BLaER1 treated with 17β-estradiol and CSF1 and Interleukin-3, amounts not matched to agents 10 nM and 100 nM (cell line): ENCODE measurements at regions not wholly inside any gene's neighbourhood (a gene's known extent, or its start where the extent isn't known, plus 50 kb on each side); places are given as distances from the start of the nearest gene placed in this dataset.

ENCODE experiments used
- H3K27ac ChIP-seq, 11 experiments: shearing (Covaris generic); formaldehyde crosslinking; 2 replicates each; pipeline ENCODE4 v1.8.1; 2022
- H3K27me3 ChIP-seq, 11 experiments: shearing (Covaris generic); formaldehyde crosslinking; 2 replicates each; pipeline ENCODE4 v1.8.1; 2022
- H3K36me3 ChIP-seq, 11 experiments: shearing (Covaris generic); formaldehyde crosslinking; 2 replicates each; pipeline ENCODE4 v1.8.1; 2022
- H3K4me1 ChIP-seq, 10 experiments: shearing (Covaris generic); formaldehyde crosslinking; 2 replicates each; pipeline ENCODE4 v1.8.1; 2022
- H3K4me2 ChIP-seq, 11 experiments: shearing (Covaris generic); formaldehyde crosslinking; 2 replicates each; pipeline ENCODE4 v1.8.1; 2022
- H3K4me3 ChIP-seq, 10 experiments: shearing (Covaris generic); formaldehyde crosslinking; 2 replicates each; pipeline ENCODE4 v1.8.1; 2022
- H3K9ac ChIP-seq, 11 experiments: shearing (Covaris generic); formaldehyde crosslinking; 2 replicates each; pipeline ENCODE4 v1.8.1; 2022
- H3K9me3 ChIP-seq, 11 experiments: shearing (Covaris generic); formaldehyde crosslinking; replicated peaks in 1 of 11; 2 replicates each; pipeline ENCODE4 v1.8.1; 2022
- H4K20me1 ChIP-seq, 11 experiments: shearing (Covaris generic); formaldehyde crosslinking; 2 replicates each; pipeline ENCODE4 v1.8.1; 2022
- Cebpa-rat ChIP-seq, 11 experiments: shearing (Covaris generic); IDR thresholded peaks; 2 replicates each; pipeline ENCODE4 v1.8.1; 2022

DNA sequence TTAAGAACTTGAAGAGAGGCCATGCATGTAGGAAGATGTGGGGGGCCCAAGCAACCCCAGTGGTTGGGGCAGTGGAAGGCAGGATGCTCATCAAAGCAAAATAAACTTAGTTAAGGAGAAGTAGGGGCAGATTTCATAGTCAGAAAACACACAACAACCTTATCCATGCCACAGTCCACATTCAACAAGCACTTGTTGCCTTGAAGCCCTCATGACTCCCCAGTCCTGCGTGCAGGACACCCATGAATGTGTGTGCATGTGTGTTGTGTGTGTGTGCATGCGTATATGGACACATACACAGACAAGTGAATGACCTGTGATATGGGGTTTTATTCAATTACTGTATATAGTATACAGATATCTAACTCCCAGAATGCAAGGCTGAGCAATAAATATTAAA is 186.9 kb downstream of the PSMG1 start:
- Histone ChIP-seq H3K36me3 (no peaks in the 10 kb centered on the region), H3K4me3 (no peak overlapping the region), H3K4me2 (peak overlapping the region in 8 of 11 experiments; percentile 6 to 90 (median 76); a peak in 14 of 22 replicates), H3K9me3 (no peaks in the 10 kb centered on the region), H3K27ac (no peak overlapping the region), H3K4me1 (peaks cover 65 to 100% (median 92%) of the 10 kb centered on the region in 10 experiments), H3K27me3 (peaks cover 0 to 16% (median 0%) of the 10 kb centered on the region in 11 experiments; a peak in 5 of 22 replicates), H3K9ac (no peak overlapping the region), H4K20me1 (no peaks in the 10 kb centered on the region)
- no peak for TF ChIP-seq Cebpa-rat (IDR thresholded peaks at IDR 0.05)

DNA sequence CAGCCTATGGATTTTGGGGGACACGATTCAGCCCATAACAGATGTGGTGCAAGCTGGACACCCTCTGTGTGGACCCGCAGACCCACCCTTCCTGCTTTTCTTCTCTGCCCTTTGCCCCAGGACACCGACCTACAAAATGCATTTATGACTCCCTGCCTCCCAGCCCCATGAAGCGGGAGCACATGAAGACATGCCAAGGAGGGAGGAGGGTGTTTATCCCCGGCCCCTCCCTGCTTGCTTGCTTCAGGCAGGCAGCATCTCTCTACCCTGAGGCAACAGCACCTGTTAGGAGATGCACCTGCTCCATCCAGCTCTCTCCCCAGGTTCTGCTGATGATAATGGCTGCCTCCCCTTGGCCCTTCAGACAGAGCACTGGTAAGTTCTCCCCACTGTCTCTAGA is 187.5 kb downstream of the PSMG1 start:
- no peak overlapping the region for H3K27ac ChIP-seq
- no peak overlapping the region for H3K9ac ChIP-seq
- H3K4me1 ChIP-seq, result peaks cover 60 to 100% (median 92%) of the 10 kb centered on the region in 10 experiments
- H3K36me3 ChIP-seq, result no peaks in the 10 kb centered on the region
- H3K9me3 ChIP-seq, result no peaks in the 10 kb centered on the region
- H3K27me3 ChIP-seq, result peaks cover 0 to 22% (median 0%) of the 10 kb centered on the region in 11 experiments; a peak in 6 of 22 replicates
- H4K20me1 ChIP-seq, result no peaks in the 10 kb centered on the region
- peak overlapping the region in 9 of 11 experiments; percentile 6 to 90 (median 76); a peak in 12 of 22 replicates for H3K4me2 ChIP-seq
- H3K4me3 ChIP-seq, result no peak overlapping the region
- TF ChIP-seq Cebpa-rat (IDR thresholded peaks at IDR 0.05), result no peak

DNA sequence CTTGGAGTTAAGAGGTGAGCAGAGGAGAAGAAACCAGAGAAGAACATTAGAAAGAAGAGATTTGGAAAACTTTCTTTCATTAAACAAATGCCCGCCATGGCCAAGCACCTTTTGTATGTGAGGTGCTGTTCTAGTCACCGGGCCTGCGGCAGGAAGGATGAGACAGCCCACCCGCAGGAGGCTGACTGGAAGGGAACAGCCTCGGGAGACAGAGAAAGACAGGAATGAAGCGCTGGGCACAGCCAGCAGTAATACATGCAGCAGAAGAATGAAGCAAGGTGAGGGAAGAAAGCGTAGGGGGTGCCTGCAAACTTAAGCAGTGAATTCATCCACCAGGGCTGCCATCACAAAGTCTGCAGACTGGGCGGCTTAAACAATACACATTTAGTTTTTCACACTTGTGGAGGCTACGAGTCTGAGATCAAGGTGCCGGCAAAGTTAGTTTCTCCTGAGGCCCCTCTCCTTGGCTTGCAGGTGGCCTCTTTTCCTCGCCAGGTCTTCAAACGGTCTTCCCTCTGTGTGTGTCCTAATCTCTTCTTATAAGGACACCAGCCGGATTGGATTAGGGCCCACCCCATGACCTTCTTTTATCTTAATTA is 188.1 kb downstream of the PSMG1 start:
- H3K9ac ChIP-seq, result no peak overlapping the region
- H3K4me2 ChIP-seq, result peak overlapping the region in 8 of 11 experiments; percentile 6 to 90 (median 60); a peak in 10 of 22 replicates
- no peak overlapping the region for H3K27ac ChIP-seq
- peaks cover 60 to 100% (median 92%) of the 10 kb centered on the region in 10 experiments for H3K4me1 ChIP-seq
- TF ChIP-seq Cebpa-rat (IDR thresholded peaks at IDR 0.05), result no peak
- H3K36me3 ChIP-seq, result no peaks in the 10 kb centered on the region
- H3K4me3 ChIP-seq, result no peak overlapping the region
- no peaks in the 10 kb centered on the region for H4K20me1 ChIP-seq
- no peaks in the 10 kb centered on the region for H3K9me3 ChIP-seq
- H3K27me3 ChIP-seq, result peaks cover 0 to 28% (median 0%) of the 10 kb centered on the region in 11 experiments; a peak in 7 of 22 replicates

DNA sequence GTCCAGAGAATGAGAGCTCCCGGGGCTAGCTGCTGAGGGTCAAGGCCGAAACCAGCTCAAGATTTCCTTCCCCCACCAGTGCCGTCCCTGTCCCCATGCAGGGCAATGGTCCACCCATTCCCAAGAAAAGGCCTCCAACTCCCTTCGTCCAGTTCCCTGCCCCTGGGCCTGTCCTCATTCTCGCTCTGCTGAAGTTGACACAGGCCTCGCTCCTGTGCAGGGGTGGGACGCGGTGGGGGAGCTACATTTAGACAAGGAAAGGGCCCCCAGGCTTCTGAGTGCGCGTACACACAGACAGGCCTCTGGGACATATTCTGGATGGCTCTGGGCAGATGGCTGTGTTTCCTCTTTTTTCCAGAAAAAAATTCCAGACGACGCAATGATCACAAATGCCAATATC is 188.3 kb downstream of the ETS2 start:
- no peaks in the 10 kb centered on the region for H4K20me1 ChIP-seq
- peak overlapping the region in 10 of 11 experiments; percentile 8 to 99 (median 63); a peak in 16 of 22 replicates for H3K4me2 ChIP-seq
- peaks cover 60 to 100% (median 92%) of the 10 kb centered on the region in 10 experiments for H3K4me1 ChIP-seq
- peaks cover 0 to 39% (median 0%) of the 10 kb centered on the region in 11 experiments; a peak in 8 of 22 replicates for H3K27me3 ChIP-seq
- H3K9ac ChIP-seq, result no peak overlapping the region
- no peak overlapping the region for H3K27ac ChIP-seq
- H3K4me3 ChIP-seq, result no peak overlapping the region
- H3K36me3 ChIP-seq, result no peaks in the 10 kb centered on the region
- TF ChIP-seq Cebpa-rat (IDR thresholded peaks at IDR 0.05), result no peak
- no peaks in the 10 kb centered on the region for H3K9me3 ChIP-seq

DNA sequence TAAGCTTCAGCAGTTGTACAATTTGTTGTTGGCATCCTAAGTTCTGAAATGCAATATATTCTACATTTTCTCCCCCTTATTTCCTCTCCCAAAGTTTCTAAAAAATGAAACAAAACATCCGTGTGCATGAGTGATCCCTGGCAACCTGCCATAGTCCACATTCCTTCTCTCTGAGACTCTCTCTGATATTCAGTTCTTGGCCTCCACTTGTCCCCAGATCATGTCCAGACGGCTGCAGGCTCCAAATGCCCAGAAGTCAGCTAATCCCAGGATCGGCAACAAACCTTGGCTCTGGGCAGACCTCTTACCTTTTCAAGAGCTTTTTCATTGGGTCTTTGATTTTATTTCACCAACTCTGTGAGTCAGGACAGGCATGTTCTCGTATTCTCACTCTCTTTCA is 187.8 kb downstream of the ETS2 start:
- Histone ChIP-seq H3K9ac (no peak overlapping the region), H3K4me2 (peak overlapping the region; percentile 8 to 99 (median 60); a peak in 20 of 22 replicates), H3K27me3 (peaks cover 0 to 44% (median 0%) of the 10 kb centered on the region in 11 experiments; a peak in 8 of 22 replicates), H4K20me1 (no peaks in the 10 kb centered on the region), H3K9me3 (no peaks in the 10 kb centered on the region), H3K4me1 (peaks cover 60 to 100% (median 92%) of the 10 kb centered on the region in 10 experiments), H3K4me3 (no peak overlapping the region), H3K27ac (no peak overlapping the region), H3K36me3 (no peaks in the 10 kb centered on the region)
- no peak for TF ChIP-seq Cebpa-rat (IDR thresholded peaks at IDR 0.05)

DNA sequence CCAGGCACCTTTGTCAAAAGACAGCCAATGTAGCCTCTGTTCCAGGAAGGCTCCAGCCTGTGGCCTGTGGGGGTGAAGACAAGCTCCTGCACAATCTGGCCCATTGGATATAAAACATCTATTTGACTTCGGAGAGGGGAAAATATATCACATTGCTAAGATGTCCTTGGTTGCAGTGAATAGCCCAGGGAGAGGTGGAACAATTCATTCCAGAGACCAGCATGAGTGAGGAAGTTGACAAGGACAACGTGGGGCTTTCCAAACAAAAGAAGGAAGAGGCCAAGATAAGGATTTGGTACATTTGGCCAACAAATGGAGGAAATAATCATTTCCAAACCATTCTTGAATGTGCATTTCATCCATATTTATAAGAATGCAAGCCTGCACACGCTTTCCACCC is 187.0 kb downstream of the ETS2 start:
- H3K9ac ChIP-seq, result no peak overlapping the region
- H3K9me3 ChIP-seq, result no peaks in the 10 kb centered on the region
- H3K36me3 ChIP-seq, result no peaks in the 10 kb centered on the region
- peak overlapping the region; percentile 44 to 99 (median 60); a peak in 21 of 22 replicates for H3K4me2 ChIP-seq
- H3K27me3 ChIP-seq, result peaks cover 0 to 52% (median 0%) of the 10 kb centered on the region in 11 experiments; a peak in 8 of 22 replicates
- no peak for TF ChIP-seq Cebpa-rat (IDR thresholded peaks at IDR 0.05)
- H3K4me3 ChIP-seq, result no peak overlapping the region
- no peak overlapping the region; a peak in 1 of 22 replicates for H3K27ac ChIP-seq
- H3K4me1 ChIP-seq, result peaks cover 60 to 100% (median 92%) of the 10 kb centered on the region in 10 experiments
- no peaks in the 10 kb centered on the region for H4K20me1 ChIP-seq

DNA sequence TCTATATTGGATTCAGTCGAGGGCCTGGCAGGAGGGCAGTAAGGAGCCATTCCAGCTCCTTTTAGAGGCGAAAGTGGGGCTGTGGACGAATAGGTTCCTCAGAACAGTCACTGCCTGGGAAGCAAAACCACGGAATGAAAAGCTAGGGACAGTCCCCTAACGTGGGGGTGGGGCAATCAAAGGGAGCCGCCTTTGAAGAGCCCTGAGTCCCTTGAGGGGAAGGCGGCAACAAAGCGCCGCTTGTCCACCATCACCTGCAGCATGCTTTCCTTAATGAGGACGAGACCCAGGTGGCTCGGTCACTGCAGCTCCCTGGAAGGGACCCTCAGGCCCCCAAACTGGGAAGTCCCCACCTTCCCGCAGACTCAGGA is 184.7 kb downstream of the ETS2 start:
- 0 out of 20 replicates have a peak overlapping the region, but pooled peaks of 1 of the 10 experiments have one; percentile 5 for H3K4me3 ChIP-seq
- H3K27me3 ChIP-seq, result peaks cover 0 to 74% (median 0%) of the 10 kb centered on the region in 11 experiments; a peak in 8 of 22 replicates
- TF ChIP-seq Cebpa-rat (IDR thresholded peaks at IDR 0.05), result no peak
- no peaks in the 10 kb centered on the region for H3K36me3 ChIP-seq
- peak overlapping the region; percentile 77 to 99 (median 86) for H3K4me2 ChIP-seq
- H3K27ac ChIP-seq, result peak overlapping the region in 1 of 11 experiments; percentile 78; a peak in 1 of 22 replicates
- H4K20me1 ChIP-seq, result no peaks in the 10 kb centered on the region
- no peaks in the 10 kb centered on the region for H3K9me3 ChIP-seq
- H3K4me1 ChIP-seq, result peaks cover 65 to 100% (median 93%) of the 10 kb centered on the region in 10 experiments
- peak overlapping the region in 2 of 11 experiments; percentile 60 to 65; a peak in 5 of 22 replicates for H3K9ac ChIP-seq

DNA sequence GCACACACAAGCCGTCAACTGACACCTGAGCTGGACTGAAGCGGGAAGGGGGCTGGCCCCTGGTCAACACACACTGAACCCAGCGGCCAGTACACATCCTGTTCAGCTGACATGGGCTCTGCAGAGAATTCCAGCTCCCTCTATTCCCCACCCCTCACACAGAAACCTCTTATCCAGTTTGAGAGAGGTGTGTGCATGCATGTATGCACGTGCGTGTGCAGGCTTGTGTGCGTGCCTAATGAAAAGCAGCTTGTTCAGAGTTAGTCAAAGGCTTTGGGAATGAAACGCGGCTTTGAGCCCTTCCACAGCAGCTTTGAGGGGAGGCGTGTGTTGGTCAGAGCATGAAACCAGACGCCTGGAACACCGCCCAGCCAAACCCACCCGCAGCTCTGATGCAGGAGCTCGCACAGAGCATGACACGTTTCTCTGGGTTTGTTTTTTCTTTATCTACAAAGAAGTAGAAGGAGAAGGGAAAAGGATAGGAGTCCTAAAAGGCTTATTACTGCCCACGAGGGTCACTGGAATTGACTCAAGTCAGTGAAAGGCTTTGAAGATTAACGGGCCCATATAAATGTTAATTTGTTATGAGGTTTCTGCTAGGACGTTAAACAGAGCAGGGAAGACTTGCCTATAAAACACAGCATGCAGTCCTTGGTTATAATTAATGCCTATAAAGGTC is 184.2 kb downstream of the ETS2 start:
- Histone ChIP-seq H4K20me1 (no peaks in the 10 kb centered on the region), H3K4me1 (peaks cover 71 to 100% (median 95%) of the 10 kb centered on the region in 10 experiments), H3K4me3 (peak overlapping the region in 4 of 10 experiments; percentile 6 to 60 (median 40); a peak in 7 of 20 replicates), H3K27ac (peak overlapping the region in 3 of 11 experiments; percentile 57 to 89 (median 78); a peak in 4 of 22 replicates), H3K27me3 (peaks cover 0 to 69% (median 0%) of the 10 kb centered on the region in 11 experiments; a peak in 8 of 22 replicates), H3K4me2 (peak overlapping the region; percentile 77 to 99 (median 86)), H3K36me3 (no peaks in the 10 kb centered on the region), H3K9me3 (no peaks in the 10 kb centered on the region), H3K9ac (peak overlapping the region in 6 of 11 experiments; percentile 6 to 68 (median 45); a peak in 8 of 22 replicates)
- no peak for TF ChIP-seq Cebpa-rat (IDR thresholded peaks at IDR 0.05)

DNA sequence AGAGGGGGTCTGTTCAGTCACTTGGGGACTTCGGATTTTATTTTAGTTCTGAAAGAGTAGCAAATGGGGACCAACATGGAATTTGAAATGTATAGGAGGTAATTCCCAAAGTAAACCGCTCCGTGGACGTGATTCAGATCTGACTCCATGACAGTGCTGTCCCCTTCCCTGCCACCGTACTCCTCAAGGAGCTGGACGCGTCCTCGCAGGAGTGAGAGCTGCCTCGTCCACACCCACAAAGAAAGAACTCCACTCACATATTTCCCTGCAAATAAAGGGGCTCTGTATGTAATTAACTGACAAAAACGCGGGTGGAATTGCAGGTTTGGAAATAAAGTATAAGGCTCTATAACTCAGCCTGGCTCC is 183.6 kb downstream of the ETS2 start:
- no peaks in the 10 kb centered on the region for H3K36me3 ChIP-seq
- TF ChIP-seq Cebpa-rat (IDR thresholded peaks at IDR 0.05), result no peak
- H3K27me3 ChIP-seq, result peaks cover 0 to 65% (median 0%) of the 10 kb centered on the region in 11 experiments; a peak in 8 of 22 replicates
- peak overlapping the region in 4 of 11 experiments; percentile 57 to 89 (median 79); a peak in 5 of 22 replicates for H3K27ac ChIP-seq
- peak overlapping the region in 7 of 11 experiments; percentile 17 to 68 (median 55); a peak in 12 of 22 replicates for H3K9ac ChIP-seq
- no peaks in the 10 kb centered on the region for H4K20me1 ChIP-seq
- H3K4me3 ChIP-seq, result peak overlapping the region in 9 of 10 experiments; percentile 6 to 60 (median 43); a peak in 16 of 20 replicates
- peaks cover 76 to 100% (median 98%) of the 10 kb centered on the region in 10 experiments for H3K4me1 ChIP-seq
- H3K4me2 ChIP-seq, result peak overlapping the region; percentile 77 to 99 (median 86)
- no peaks in the 10 kb centered on the region for H3K9me3 ChIP-seq
